Stimulated activated CD8-positive, alpha-beta memory T cell treated with anti-CD3 and anti-CD28 coated beads, Interleukin-12 subunit alpha, Interleukin-12 subunit beta, amount 100 ng/mL, for 24 hours (primary cell): ENCODE measurements at regions not wholly inside any gene's neighbourhood (a gene's known extent, or its start where the extent isn't known, plus 50 kb on each side); places are given as distances from the start of the nearest gene placed in this dataset.

Experiments
- DNase-seq: peaks from one replicate; pipeline ENCODE4 v3.0.0-alpha.2; 2020; ENCODE audit errors: extremely low read depth

DNA sequence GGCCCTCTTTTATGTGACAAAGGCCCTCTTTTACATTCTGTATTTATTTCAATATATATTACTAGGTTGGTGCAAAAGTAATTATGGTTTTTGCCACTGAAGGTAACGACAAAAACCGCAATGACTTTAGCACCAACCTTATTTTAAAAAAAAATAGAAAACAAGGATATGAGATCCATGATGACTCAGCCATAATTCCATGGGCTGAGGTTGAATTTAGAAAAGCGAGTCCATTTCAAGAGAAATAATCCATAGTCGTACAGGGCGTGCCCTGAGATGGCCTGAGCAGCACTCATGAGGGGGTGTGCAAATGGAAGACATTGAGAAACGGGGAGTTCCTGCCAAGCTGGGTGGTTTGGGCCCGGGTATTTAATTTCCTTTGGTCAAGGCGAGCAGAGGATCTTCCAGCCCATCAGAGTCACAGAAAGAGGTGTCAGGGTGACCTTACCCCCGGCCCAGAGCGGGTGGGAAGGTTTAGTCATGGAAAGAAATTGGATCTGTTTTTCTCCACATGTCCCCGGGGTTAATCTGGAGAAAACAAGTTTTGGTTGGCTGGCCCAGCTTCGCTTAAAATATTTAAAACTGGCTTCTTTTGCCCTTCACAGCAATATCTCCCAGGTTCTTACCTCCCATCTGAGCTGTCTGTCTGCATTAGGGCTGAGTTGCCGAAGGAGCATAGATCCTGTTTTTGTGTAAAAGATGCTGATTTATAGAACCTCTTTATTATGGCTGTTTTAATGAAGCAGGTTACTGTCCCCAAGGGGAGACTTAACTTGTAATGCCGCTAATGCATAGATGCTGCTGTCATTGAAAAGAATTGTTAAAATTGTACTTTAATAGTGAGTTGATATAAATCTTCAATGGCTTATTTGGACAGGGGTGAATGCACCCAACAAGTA lies 255.6 kb downstream of the PREX1 start:
- no peak for DNase-seq

GRCh38 chr20:48569679-48570078 lies 258.1 kb downstream of the PREX1 start:
- no peak for DNase-seq

DNA sequence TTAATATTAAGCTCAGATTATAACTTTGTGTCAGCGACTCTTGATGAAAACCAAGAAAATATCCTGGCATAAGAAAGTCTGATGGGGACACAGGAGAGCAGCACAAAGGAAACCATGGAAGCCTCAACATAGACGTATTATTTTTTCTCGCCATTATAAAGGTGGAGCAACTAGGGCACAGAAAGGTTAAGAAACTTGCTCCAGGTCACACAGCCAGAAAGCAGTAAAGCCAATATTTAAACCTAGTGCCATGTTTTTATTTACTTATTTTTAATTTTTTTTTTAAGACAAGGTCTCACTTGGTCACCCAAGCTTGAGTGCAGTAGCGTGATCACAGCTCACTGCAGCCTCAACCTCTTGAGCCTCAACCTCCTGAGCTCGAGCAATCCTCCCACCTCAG lies 259.3 kb downstream of the PREX1 start:
- DNase-seq, result no peak

GRCh38 chr20:48567145-48567544 lies 260.7 kb downstream of the PREX1 start:
- DNase-seq, result no peak

GRCh38 chr20:48564982-48565539 lies 262.7 kb downstream of the PREX1 start:
- no peak for DNase-seq

- no peak for DNase-seq
Measured at GRCh38 chr20:48563191-48563870, 264.5 kb downstream of the PREX1 start.

DNA sequence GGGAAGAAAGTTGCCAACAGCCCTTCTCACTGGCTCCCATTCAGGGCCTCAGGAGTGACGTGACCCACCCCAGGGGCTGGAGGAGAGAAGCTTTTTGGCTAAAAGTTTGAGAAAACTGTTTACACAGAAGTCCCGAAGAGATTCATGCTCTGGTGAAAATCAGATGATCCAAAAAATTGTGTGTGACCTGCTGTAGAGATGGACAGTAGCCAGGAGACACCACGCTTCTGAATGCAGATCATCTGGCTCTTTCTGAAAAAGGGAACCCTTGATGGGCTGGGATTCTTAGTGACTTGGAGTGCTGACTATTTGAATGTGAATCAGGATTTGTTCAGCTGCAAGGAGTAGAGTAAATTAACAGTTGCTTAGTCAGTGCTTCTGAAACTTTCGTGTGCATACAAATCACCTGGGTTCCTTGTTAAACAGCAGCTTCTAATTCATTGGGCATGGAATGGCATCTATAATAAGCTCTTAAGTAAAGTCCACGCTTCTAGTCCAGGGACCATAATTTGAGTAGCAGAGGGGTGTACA lies 265.1 kb downstream of the PREX1 start:
- no peak for DNase-seq

GRCh38 chr20:48558906-48559305 lies 268.9 kb downstream of the PREX1 start:
- DNase-seq, result no peak

- no peak for DNase-seq
Measured at GRCh38 chr20:48557380-48557779, 270.4 kb downstream of the PREX1 start.

DNA sequence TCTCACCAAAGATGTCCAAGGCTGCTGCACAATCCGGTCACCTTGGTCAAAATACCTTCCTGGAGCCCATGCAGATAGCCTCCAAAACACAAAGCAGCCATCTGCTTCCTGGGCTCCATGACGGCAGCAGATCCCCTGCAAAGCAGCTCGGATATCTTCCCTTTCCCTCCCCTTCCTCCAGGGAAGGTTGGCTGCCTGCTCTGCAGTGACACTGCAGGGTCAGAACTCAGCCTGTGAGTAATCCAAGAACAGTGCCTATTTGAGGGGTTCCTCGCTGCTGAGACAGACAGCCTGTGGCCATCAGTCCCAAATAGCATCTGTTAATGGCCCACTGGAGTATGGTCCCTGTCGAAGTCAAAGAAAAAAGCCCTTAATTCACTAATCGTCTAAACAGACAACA lies 270.8 kb downstream of the PREX1 start:
- no peak for DNase-seq

DNA sequence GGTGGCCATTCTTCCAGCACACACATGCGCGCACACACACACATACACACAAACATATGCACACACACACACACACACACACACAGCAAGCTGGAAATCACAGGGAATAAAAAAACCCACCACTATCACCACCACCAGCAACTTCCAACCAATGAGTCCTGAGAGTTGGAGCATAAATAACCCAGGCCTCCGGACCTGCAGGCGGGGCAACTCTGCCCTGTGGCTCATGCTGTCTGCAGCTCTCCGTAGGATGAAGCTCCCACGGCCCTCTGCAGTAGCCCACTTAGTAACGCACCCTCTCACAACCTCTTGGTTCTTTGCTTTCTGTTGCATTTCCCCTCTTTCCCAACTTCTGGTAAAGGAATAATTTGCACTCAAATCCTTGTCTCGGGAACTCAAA lies 275.2 kb downstream of the PREX1 start:
- DNase-seq, result no peak

DNA sequence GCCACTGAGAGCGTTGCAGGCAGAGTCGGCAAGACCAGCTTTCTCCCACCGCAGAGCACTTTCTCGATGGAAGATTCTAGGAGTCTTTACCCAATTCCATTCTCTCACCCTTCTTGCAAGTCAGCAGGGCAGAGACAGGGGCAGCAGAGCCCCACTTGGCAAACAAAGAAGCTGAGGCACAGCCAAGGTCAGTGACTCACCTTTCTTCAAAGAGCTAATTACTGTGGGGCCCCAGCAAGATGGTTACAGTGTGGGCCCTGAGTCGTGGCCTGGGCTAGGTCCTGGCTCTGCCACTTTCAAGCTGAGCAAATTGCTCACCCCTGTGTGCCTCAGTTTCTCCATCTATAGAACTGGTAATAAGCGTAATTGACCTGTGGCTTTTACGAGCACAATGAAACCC lies 277.0 kb downstream of the PREX1 start:
- no peak for DNase-seq

DNA sequence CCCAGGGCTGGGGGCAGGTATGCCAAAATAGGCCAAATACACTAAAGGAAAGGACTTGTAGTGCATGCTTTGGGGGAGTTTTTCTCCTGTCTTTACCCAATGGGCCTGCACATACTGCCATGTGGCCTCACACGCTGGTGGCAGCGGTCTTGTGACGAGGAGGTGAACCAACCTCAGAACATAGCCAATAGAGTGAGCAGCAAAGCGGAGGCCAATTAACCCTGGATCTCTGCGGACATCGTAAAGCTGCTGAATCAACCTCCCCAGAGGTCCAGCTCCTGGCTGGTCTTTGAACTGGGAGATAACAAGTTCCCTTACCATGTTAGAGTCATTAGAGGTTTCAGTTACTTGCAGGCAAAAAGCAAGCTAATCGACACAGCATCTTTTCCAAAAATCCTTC lies 280.1 kb downstream of the PREX1 start:
- DNase-seq, result no peak

DNA sequence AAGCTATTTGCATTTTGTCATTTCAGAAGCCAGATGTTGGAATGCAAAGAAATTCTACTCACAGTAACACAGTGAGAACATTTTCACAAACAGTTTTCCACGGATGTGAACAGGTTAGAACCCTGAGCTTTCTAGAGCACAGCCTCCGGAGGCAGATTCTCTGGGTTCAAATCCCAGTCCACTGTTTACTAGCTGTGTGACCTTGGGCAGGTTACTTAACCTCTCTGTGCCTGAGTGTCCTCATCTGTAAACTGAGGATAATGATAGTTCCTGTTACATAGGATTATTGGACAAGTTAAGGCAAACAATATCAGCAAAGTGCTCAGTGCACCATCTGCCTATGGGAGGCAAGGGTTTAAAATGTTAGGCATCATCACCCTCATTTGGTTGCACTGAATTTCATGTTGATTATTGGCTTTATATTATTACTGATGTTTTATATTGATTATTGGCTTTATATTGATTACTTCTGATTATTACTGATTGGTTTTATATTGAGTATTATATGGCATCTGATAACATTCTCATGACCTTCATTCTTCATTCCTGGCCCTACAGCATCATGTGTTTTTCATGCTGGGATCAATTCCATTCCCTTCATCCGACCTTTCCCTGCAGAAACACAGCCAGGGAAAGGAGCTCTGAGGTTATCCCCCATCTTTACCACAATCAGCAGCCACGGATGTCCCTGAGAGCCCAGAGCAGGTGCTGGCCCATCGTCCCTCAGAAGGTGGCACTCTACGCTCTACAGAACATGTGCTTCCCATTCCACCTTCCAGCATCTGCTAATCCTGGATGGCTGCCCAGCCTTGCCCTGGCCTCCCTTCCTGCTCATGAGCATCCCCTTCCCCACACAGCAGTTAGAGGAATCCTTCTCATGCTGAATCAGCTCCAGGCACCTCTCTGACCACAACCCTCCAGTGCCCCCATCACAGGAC lies 283.1 kb downstream of the PREX1 start:
- DNase-seq, result no peak

DNA sequence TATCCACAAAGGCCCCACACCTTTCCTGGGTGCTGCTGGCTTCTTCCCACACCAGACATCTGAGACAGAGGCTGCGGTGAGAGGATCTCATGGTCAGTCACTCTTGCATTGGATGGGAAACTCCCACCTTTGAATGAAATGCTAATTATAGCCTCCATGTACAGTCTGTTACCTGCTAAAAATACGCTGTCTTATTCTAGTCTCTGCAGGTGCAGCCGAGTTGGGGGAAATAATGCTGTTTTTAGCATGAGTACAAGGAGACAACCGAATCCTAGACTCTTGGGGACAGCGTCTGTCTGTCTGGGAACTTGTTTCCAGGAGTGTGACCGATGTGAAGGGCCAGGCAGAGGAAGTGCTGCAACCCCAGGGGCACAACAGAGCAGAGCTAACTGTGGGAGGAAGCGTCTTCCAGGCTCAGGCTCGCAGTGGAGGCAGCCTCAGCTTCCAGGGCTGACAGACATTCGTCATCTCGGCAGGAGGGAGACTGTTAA lies 286.2 kb downstream of the PREX1 start:
- DNase-seq, result no peak

DNA sequence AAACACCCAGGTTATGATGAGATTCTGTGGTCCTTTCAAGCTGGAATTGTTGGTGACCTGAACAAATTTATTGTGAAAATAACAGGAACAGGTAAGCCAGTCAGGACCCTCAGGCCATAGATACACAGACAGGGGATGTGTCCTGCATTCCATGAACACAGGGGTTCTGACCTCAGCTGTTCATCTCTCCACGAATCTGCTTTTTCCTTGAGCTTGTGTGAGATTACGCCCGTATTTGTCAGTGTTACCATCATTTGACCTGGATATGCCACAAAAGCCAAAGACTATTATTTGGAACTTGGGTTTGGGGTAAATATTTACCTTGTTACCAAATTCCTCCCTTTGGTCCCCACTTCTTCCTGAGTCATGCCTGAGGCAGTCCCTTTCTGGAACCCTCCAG lies 288.9 kb downstream of the PREX1 start:
- no peak for DNase-seq

GRCh38 chr20:48538058-48538825 lies 289.6 kb downstream of the PREX1 start:
- no peak for DNase-seq

GRCh38 chr20:48536206-48536605 lies 291.6 kb downstream of the PREX1 start:
- no peak for DNase-seq

DNA sequence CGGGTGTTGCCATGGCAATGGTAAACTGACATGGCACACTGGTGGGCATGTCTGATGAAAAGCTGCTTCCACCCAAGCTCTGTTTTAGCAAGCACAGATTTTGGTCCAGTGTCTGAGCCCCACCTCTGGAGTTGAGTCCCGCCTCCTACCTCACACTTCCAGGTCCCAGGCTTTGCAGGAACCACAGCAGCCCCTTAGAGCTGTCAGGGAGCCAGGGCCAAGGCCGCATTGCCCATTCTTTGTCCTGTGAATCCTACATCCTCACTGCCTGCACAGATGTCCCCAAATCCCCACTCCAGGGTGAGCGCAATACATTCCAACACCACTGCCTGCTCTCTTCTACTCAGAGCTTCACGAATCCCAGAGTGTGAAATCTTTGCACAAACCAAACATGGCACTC lies 292.2 kb downstream of the PREX1 start:
- no peak for DNase-seq

- DNase-seq, result no peak
Measured at GRCh38 chr20:48532028-48532427, 295.8 kb downstream of the PREX1 start.

- no peak for DNase-seq
Measured at GRCh38 chr20:48531505-48531904, 296.3 kb downstream of the PREX1 start.
